ENCODE measurements at regions not wholly inside any gene's neighbourhood (a gene's known extent, or its start where the extent isn't known, plus 50 kb on each side); places are given as distances from the start of the nearest gene placed in this dataset.

- TF ChIP-seq CTCF (IDR thresholded peaks at IDR 0.05; ENCODE audit: low read depth, low read length) (no peak), MAX (IDR thresholded peaks at IDR 0.05; ENCODE audit: low read depth, low read length) (no peak)
Observed at GRCh38 chr20:57849121-57849520, 139.3 kb upstream of the PMEPA1 start.

Data from NB4 (cell line).